B cell (primary cell): ENCODE measurements at regions not wholly inside any gene's neighbourhood (a gene's known extent, or its start where the extent isn't known, plus 50 kb on each side); places are given as distances from the start of the nearest gene placed in this dataset.

Source experiments
- CTCF ChIP-seq: fragments of 200-600 bp; IDR thresholded peaks from one replicate; pipeline ENCODE4 v1.8.0; 2022; ENCODE audit warnings: antibody characterized with exemption, mild to moderate bottlenecking
- EZH2 ChIP-seq: IDR thresholded peaks from 2 replicates; pipeline ENCODE4 v1.6.1; 2012; ENCODE audit warnings: borderline replicate concordance, low read depth, mild to moderate bottlenecking, moderate library complexity, low read length; ENCODE audit not compliant: insufficient read depth, poor library complexity, severe bottlenecking

GRCh38 chr9:31005086-31005665, 1379.3 kb upstream of the ACO1 start:
- no peak for TF ChIP-seq CTCF
- no peak for TF ChIP-seq EZH2
